ENCODE measurements at regions not wholly inside any gene's neighbourhood (a gene's known extent, or its start where the extent isn't known, plus 50 kb on each side); places are given as distances from the start of the nearest gene placed in this dataset.
"Not testable (repeated sequence)": the region's sequence is repeated elsewhere in the genome, so short reads cannot be mapped to it uniquely, and the experiment has no call there.

- DNase-seq (ENCODE audit: low spot score in 2 of 2) (no peak), ATAC-seq (no peak)
- Mint-ChIP-seq H3K36me3 (no peaks in the 10 kb centered on the region), H3K27ac (no peak overlapping the region), H3K4me3 (no peak overlapping the region), H3K9me3 (no peaks in the 10 kb centered on the region), H3K4me1 (no peaks in the 10 kb centered on the region)
Measured at GRCh38 chr5:130705368-130705767, 459.7 kb downstream of the HINT1 start.

- no peak overlapping the region for H3K27ac Mint-ChIP-seq
- ATAC-seq (no peak), DNase-seq (ENCODE audit: low spot score in 2 of 2) (no peak)
- no peaks in the 10 kb centered on the region for H3K9me3 Mint-ChIP-seq
- no peak overlapping the region for H3K4me3 Mint-ChIP-seq
- H3K36me3 Mint-ChIP-seq = no peaks in the 10 kb centered on the region
- H3K4me1 Mint-ChIP-seq = no peaks in the 10 kb centered on the region
Measured at GRCh38 chr5:130693509-130693908, 471.5 kb downstream of the HINT1 start.

GRCh38 chr5:130692770-130693169, 472.3 kb downstream of the HINT1 start:
- Mint-ChIP-seq H3K9me3 (no peaks in the 10 kb centered on the region), H3K4me1 (no peaks in the 10 kb centered on the region), H3K36me3 (no peaks in the 10 kb centered on the region), H3K4me3 (no peak overlapping the region), H3K27ac (no peak overlapping the region)
- DNase-seq (ENCODE audit: low spot score in 2 of 2) (no peak), ATAC-seq (no peak)

GRCh38 chr5:130689831-130690230, 475.2 kb downstream of the HINT1 start:
- Mint-ChIP-seq H3K9me3 (no peaks in the 10 kb centered on the region), H3K36me3 (no peaks in the 10 kb centered on the region), H3K4me3 (no peak overlapping the region), H3K4me1 (no peaks in the 10 kb centered on the region), H3K27ac (no peak overlapping the region)
- ATAC-seq (no peak), DNase-seq (ENCODE audit: low spot score in 2 of 2) (no peak)

GRCh38 chr5:130687085-130687733, 477.8 kb downstream of the HINT1 start:
- H3K4me3 Mint-ChIP-seq = no peak overlapping the region
- DNase-seq (ENCODE audit: low spot score in 2 of 2) (no peak), ATAC-seq (no peak)
- H3K27ac Mint-ChIP-seq = no peak overlapping the region
- H3K4me1 Mint-ChIP-seq = no peaks in the 10 kb centered on the region
- no peaks in the 10 kb centered on the region for H3K9me3 Mint-ChIP-seq
- H3K36me3 Mint-ChIP-seq = no peaks in the 10 kb centered on the region

GRCh38 chr5:130678637-130679036, 486.4 kb downstream of the HINT1 start:
- H3K4me1 Mint-ChIP-seq = no peaks in the 10 kb centered on the region
- no peak overlapping the region for H3K4me3 Mint-ChIP-seq
- no peak overlapping the region for H3K27ac Mint-ChIP-seq
- H3K36me3 Mint-ChIP-seq = no peaks in the 10 kb centered on the region
- no peak for ATAC-seq
- no peaks in the 10 kb centered on the region for H3K9me3 Mint-ChIP-seq
- DNase-seq (ENCODE audit: low spot score in 2 of 2) = no peak

GRCh38 chr5:130666462-130666861, 498.6 kb downstream of the HINT1 start:
- Mint-ChIP-seq H3K9me3 (no peaks in the 10 kb centered on the region), H3K36me3 (no peaks in the 10 kb centered on the region), H3K4me1 (no peaks in the 10 kb centered on the region), H3K27ac (no peak overlapping the region), H3K4me3 (no peak overlapping the region)
- ATAC-seq (no peak), DNase-seq (ENCODE audit: low spot score in 2 of 2) (no peak)

- DNase-seq (ENCODE audit: low spot score in 2 of 2) (no peak), ATAC-seq (peak; percentile 84)
- H3K4me1 Mint-ChIP-seq = no peaks in the 10 kb centered on the region
Measured at GRCh38 chr5:130652176-130652575, 512.9 kb downstream of the HINT1 start.

GRCh38 chr5:130651440-130651839, 513.6 kb downstream of the HINT1 start:
- Mint-ChIP-seq H3K4me1 (no peaks in the 10 kb centered on the region), H3K4me3 (no peak overlapping the region), H3K27ac (no peak overlapping the region), H3K9me3 (no peaks in the 10 kb centered on the region), H3K36me3 (no peaks in the 10 kb centered on the region)
- ATAC-seq (peak; percentile 20), DNase-seq (ENCODE audit: low spot score in 2 of 2) (no peak)

More at GRCh38 chr5:130652176-130652575, 512.9 kb downstream of the HINT1 start:
- no peaks in the 10 kb centered on the region for H3K36me3 Mint-ChIP-seq
- no peak overlapping the region for H3K27ac Mint-ChIP-seq
- no peak overlapping the region for H3K4me3 Mint-ChIP-seq
- H3K9me3 Mint-ChIP-seq = no peaks in the 10 kb centered on the region

GRCh38 chr5:130643321-130643720, 521.7 kb downstream of the HINT1 start:
- peaks cover 3% of the 10 kb centered on the region for H3K9me3 Mint-ChIP-seq
- H3K27ac Mint-ChIP-seq = no peak overlapping the region
- H3K36me3 Mint-ChIP-seq = no peaks in the 10 kb centered on the region
- H3K4me3 Mint-ChIP-seq = no peak overlapping the region
- DNase-seq (ENCODE audit: low spot score in 2 of 2) (no peak), ATAC-seq (no peak)
- no peaks in the 10 kb centered on the region for H3K4me1 Mint-ChIP-seq

- H3K4me1 Mint-ChIP-seq = no peaks in the 10 kb centered on the region
- no peak for ATAC-seq
- H3K4me3 Mint-ChIP-seq = no peak overlapping the region
- no peak overlapping the region for H3K27ac Mint-ChIP-seq
- peaks cover 3% of the 10 kb centered on the region for H3K9me3 Mint-ChIP-seq
- no peak for DNase-seq (ENCODE audit: low spot score in 2 of 2)
- no peaks in the 10 kb centered on the region for H3K36me3 Mint-ChIP-seq
Measured at GRCh38 chr5:130642461-130642860, 522.6 kb downstream of the HINT1 start.

- H3K4me1 Mint-ChIP-seq = no peaks in the 10 kb centered on the region
- no peak for ATAC-seq
Measured at GRCh38 chr5:130627145-130627544, 537.9 kb downstream of the HINT1 start.

GRCh38 chr5:130624805-130625204, 540.3 kb downstream of the HINT1 start:
- DNase-seq (ENCODE audit: low spot score in 2 of 2) = no peak
- Mint-ChIP-seq H3K9me3 (peaks cover 3% of the 10 kb centered on the region), H3K36me3 (no peaks in the 10 kb centered on the region), H3K4me1 (no peaks in the 10 kb centered on the region), H3K27ac (no peak overlapping the region), H3K4me3 (no peak overlapping the region)
- peak; percentile 11 for ATAC-seq

More at GRCh38 chr5:130627145-130627544, 537.9 kb downstream of the HINT1 start:
- no peak for DNase-seq (ENCODE audit: low spot score in 2 of 2)
- no peak overlapping the region for H3K4me3 Mint-ChIP-seq
- H3K27ac Mint-ChIP-seq = no peak overlapping the region
- peaks cover 10% of the 10 kb centered on the region for H3K9me3 Mint-ChIP-seq
- no peaks in the 10 kb centered on the region for H3K36me3 Mint-ChIP-seq

GRCh38 chr5:130616161-130616560, 548.9 kb downstream of the HINT1 start:
- Mint-ChIP-seq H3K9me3 (peaks cover 4% of the 10 kb centered on the region), H3K4me1 (no peaks in the 10 kb centered on the region)

GRCh38 chr5:130605234-130605633, 559.8 kb downstream of the HINT1 start:
- no peak for DNase-seq (ENCODE audit: low spot score in 2 of 2)
- Mint-ChIP-seq H3K27ac (no peak overlapping the region), H3K4me3 (no peak overlapping the region), H3K9me3 (peaks cover 8% of the 10 kb centered on the region), H3K36me3 (no peaks in the 10 kb centered on the region), H3K4me1 (no peaks in the 10 kb centered on the region)
- ATAC-seq = no peak

More at GRCh38 chr5:130616161-130616560, 548.9 kb downstream of the HINT1 start:
- ATAC-seq (no peak), DNase-seq (ENCODE audit: low spot score in 2 of 2) (no peak)
- no peak overlapping the region for H3K4me3 Mint-ChIP-seq
- no peak overlapping the region for H3K27ac Mint-ChIP-seq
- H3K36me3 Mint-ChIP-seq = no peaks in the 10 kb centered on the region

- not testable (repeated sequence) for DNase-seq (ENCODE audit: low spot score in 2 of 2); H3K27ac Mint-ChIP-seq; H3K9me3 Mint-ChIP-seq; H3K4me3 Mint-ChIP-seq; H3K4me1 Mint-ChIP-seq; H3K36me3 Mint-ChIP-seq; ATAC-seq
Measured at GRCh38 chr5:130596647-130597046, 568.4 kb downstream of the HINT1 start.

GRCh38 chr5:130580264-130580663, 584.8 kb downstream of the HINT1 start:
- Mint-ChIP-seq H3K27ac (no peak overlapping the region), H3K36me3 (no peaks in the 10 kb centered on the region), H3K4me3 (no peak overlapping the region), H3K9me3 (no peaks in the 10 kb centered on the region), H3K4me1 (no peaks in the 10 kb centered on the region)
- no peak for ATAC-seq
- DNase-seq (ENCODE audit: low spot score in 2 of 2) = no peak

Data from stimulated activated effector memory CD8-positive, alpha-beta T cell treated with anti-CD3 and anti-CD28 coated beads, Interleukin-12 subunit alpha, Interleukin-12 subunit beta, amount 100 ng/mL, for 72 hours (primary cell).